NB4 (cell line): ENCODE measurements at regions not wholly inside any gene's neighbourhood (a gene's known extent, or its start where the extent isn't known, plus 50 kb on each side); places are given as distances from the start of the nearest gene placed in this dataset.

Experiments used
- DNase-seq: peaks from one replicate; pipeline ENCODE4 v3.0.0; 2010; ENCODE audit warnings: low read depth
- H3K4me3 ChIP-seq: one replicate; pipeline ENCODE4 v1.5.1; 2011; ENCODE audit warnings: mild to moderate bottlenecking, low read depth, low read length, moderate library complexity
- MAX ChIP-seq: IDR thresholded peaks from 2 replicates; pipeline ENCODE4 v1.6.1; 2011; ENCODE audit warnings: low read depth, low read length
- MYC ChIP-seq: IDR thresholded peaks from 2 replicates; pipeline ENCODE4 v1.6.1; 2011; ENCODE audit warnings: low read depth, low read length
- POLR2A ChIP-seq: IDR thresholded peaks from 2 replicates; pipeline ENCODE4 v1.6.1; 2011; ENCODE audit warnings: mild to moderate bottlenecking; ENCODE audit not compliant: insufficient read length; ENCODE audit errors: extremely low read depth
- TF ChIP-seq, protein P1 (sequence below): IDR thresholded peaks from one replicate; pipeline ENCODE4 v1.5.1; 2012; ENCODE audit warnings: low read depth, low read length

GRCh38 chr16:51538707-51539498 is 387.8 kb upstream of the SALL1 start:
- no peak for TF ChIP-seq MYC
- no peak for TF ChIP-seq MAX
- TF ChIP-seq, protein P1, sequence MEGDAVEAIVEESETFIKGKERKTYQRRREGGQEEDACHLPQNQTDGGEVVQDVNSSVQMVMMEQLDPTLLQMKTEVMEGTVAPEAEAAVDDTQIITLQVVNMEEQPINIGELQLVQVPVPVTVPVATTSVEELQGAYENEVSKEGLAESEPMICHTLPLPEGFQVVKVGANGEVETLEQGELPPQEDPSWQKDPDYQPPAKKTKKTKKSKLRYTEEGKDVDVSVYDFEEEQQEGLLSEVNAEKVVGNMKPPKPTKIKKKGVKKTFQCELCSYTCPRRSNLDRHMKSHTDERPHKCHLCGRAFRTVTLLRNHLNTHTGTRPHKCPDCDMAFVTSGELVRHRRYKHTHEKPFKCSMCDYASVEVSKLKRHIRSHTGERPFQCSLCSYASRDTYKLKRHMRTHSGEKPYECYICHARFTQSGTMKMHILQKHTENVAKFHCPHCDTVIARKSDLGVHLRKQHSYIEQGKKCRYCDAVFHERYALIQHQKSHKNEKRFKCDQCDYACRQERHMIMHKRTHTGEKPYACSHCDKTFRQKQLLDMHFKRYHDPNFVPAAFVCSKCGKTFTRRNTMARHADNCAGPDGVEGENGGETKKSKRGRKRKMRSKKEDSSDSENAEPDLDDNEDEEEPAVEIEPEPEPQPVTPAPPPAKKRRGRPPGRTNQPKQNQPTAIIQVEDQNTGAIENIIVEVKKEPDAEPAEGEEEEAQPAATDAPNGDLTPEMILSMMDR: no peak
- peak; percentile 90 for DNase-seq
- H3K4me3 ChIP-seq: no peak overlapping the region

DNA sequence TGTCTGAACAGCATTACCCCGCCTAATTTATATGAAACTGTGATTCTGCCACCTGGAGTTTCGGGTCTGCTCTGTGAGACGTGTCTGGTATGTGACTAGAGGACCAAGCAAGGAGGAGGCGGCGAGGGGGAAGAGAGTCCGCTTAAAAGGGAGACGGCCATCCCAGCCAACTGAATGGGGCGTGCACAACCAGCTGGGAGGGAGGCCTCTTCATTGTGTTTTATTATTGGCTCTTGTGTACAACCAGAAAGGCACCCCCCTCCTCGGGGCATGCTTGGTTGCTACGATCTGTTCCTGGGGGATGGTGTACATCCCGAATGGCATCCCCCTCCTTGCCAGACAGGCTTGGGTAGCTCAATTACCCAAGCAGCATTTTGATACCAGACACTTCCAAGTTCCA is 384.5 kb upstream of the SALL1 start:
- TF ChIP-seq POLR2A: no peak
- TF ChIP-seq, protein P1: no peak
- no peak for TF ChIP-seq MYC
- no peak for TF ChIP-seq MAX
- H3K4me3 ChIP-seq: no peak overlapping the region
- no peak for DNase-seq

DNA sequence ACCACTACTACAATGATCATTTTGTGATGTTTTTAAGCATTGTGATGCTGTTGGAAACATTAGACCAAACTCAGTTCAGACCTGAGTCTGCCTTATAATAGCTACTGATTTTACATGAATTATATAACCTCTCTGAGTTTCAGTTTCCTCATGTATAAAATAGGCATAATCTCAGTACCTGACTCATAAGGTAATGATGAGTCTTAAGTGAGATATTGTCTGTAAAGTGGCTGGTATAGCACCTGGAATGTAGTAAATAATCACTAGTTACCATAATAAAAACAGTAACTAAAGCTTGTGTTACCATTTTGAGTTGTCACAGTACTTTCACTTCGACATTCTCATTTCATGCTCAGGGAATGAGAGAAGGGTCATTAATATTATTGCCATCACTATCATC is 381.5 kb upstream of the SALL1 start:
- DNase-seq: no peak
- no peak overlapping the region for H3K4me3 ChIP-seq
- TF ChIP-seq POLR2A (no peak), MAX (no peak), MYC (no peak)
- TF ChIP-seq, protein P1: no peak

GRCh38 chr16:51531271-51531670 is 380.2 kb upstream of the SALL1 start:
- no peak overlapping the region for H3K4me3 ChIP-seq
- TF ChIP-seq, protein P1: no peak
- TF ChIP-seq MAX (no peak), MYC (no peak), POLR2A (no peak)
- no peak for DNase-seq

GRCh38 chr16:51527349-51527748 is 376.3 kb upstream of the SALL1 start:
- TF ChIP-seq, protein P1: no peak
- TF ChIP-seq POLR2A: no peak
- TF ChIP-seq MAX: no peak
- no peak for TF ChIP-seq MYC
- H3K4me3 ChIP-seq: no peak overlapping the region
- no peak for DNase-seq
